ENCODE measurements at regions not wholly inside any gene's neighbourhood (a gene's known extent, or its start where the extent isn't known, plus 50 kb on each side); places are given as distances from the start of the nearest gene placed in this dataset.
"Not testable (repeated sequence)": the region's sequence is repeated elsewhere in the genome, so short reads cannot be mapped to it uniquely, and the experiment has no call there.

DNA sequence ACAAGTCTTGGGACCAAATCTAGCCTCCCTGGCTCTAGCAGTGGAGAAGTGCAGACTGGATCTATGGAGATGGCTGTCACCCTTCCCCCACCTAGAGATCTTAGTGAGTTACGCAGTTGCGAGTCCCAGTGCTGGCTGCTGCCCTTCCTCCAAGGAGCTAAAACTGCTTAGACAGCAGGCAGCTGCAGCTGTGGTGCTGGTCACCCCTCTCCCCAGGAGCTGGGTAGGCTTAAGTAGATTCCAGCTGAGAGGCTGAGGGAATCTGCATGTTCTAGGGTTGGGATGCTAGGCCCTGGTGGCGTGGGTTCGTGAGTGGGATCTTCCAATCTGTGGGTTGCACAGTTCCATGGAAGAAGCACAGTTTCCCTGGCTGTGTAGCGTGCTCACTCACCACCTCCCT, 120.2 kb downstream of the SLC35B3 start:
- CTCF ChIA-PET, result no interaction called here
- no peak for DNase-seq
- WGBS (ENCODE audit: insufficient coverage), result 100% methylated on average over 3 of the region's 5 CpGs
- Histone ChIP-seq H3K36me3 (ENCODE audit: control insufficient read depth in 4 of 4, insufficient read depth in 4 of 4, low read length in 3 of 4) (no peaks in the 10 kb centered on the region), H3K9me3 (ENCODE audit: control extremely low read depth in 1 of 5, control insufficient read depth in 4 of 5, insufficient read depth in 2 of 5, low read depth in 1 of 5, low read length in 4 of 5) (peaks cover 0 to 3% (median 0%) of the 10 kb centered on the region in 5 experiments), H3K4me1 (ENCODE audit: control extremely low read depth in 1 of 4, control insufficient read depth in 4 of 4, insufficient read depth in 4 of 4, low read length in 3 of 4) (no peaks in the 10 kb centered on the region), H3K4me3 (ENCODE audit: control insufficient read depth in 1 of 7, extremely low read depth in 1 of 7, insufficient read depth in 4 of 7, low read depth in 2 of 7, low read length in 6 of 7) (no peak overlapping the region), H3K27ac (ENCODE audit: insufficient read depth in 1 of 2, low read depth in 1 of 2, low read length in 2 of 2, poor library complexity in 1 of 2, severe bottlenecking in 2 of 2) (no peak overlapping the region), H3K27me3 (replicated peaks in 2 of 5; ENCODE audit: control insufficient read depth in 4 of 5, insufficient read depth in 5 of 5, low read length in 4 of 5) (no peaks in the 10 kb centered on the region)
- POLR2A ChIA-PET, result no interaction called here

DNA sequence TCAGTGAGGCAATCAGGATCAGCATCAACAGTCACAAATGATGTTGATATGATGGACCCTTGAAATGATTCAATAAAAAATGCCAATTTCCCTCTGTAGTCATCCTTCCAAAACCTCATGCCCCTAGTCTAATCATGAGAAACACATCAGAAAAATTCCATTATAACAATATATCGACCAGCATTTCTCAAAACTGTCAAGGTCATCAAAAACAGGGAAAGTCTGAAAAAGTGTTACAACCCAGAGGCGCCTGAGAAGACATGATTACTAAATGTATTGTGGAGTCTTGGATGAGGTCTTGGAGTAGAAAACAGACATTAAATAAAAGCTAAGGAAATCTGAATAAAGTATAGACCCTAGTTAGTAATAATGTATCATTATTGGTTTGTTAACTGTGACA, 133.8 kb downstream of the SLC35B3 start:
- Histone ChIP-seq H3K4me3 (ENCODE audit: control insufficient read depth in 1 of 7, extremely low read depth in 1 of 7, insufficient read depth in 4 of 7, low read depth in 2 of 7, low read length in 6 of 7) (no peak overlapping the region), H3K9me3 (ENCODE audit: control extremely low read depth in 1 of 5, control insufficient read depth in 4 of 5, insufficient read depth in 2 of 5, low read depth in 1 of 5, low read length in 4 of 5) (peaks cover 0 to 2% (median 0%) of the 10 kb centered on the region in 5 experiments), H3K27me3 (replicated peaks in 2 of 5; ENCODE audit: control insufficient read depth in 4 of 5, insufficient read depth in 5 of 5, low read length in 4 of 5) (no peaks in the 10 kb centered on the region), H3K27ac (ENCODE audit: insufficient read depth in 1 of 2, low read depth in 1 of 2, low read length in 2 of 2, poor library complexity in 1 of 2, severe bottlenecking in 2 of 2) (no peak overlapping the region), H3K36me3 (ENCODE audit: control insufficient read depth in 4 of 4, insufficient read depth in 4 of 4, low read length in 3 of 4) (no peaks in the 10 kb centered on the region), H3K4me1 (ENCODE audit: control extremely low read depth in 1 of 4, control insufficient read depth in 4 of 4, insufficient read depth in 4 of 4, low read length in 3 of 4) (no peaks in the 10 kb centered on the region)
- CTCF ChIA-PET, result no interaction called here
- no peak for DNase-seq
- 100% methylated on average over 1 of the region's 2 CpGs for WGBS (ENCODE audit: insufficient coverage)
- POLR2A ChIA-PET, result no interaction called here

DNA sequence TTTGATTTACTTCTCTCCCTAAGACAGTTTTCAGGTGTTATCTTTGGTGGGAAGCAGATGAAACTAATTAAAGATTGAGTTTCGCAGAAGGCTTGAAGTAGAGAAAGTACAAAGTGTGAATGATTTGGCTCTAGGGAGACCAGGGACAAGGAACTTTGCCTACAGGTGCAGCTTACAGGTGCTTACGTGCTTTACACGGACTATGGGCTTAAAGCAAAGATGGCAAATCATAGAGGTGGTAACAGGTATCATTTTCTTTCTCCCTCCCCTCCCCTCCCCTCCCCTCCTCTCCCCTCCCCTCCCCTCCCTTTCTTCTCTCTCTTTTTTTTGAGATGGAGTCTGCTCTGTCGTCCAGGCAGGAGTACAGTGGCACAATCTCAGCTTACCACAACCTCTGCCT, 136.3 kb downstream of the SLC35B3 start:
- CTCF ChIA-PET, result no interaction called here
- DNase-seq, result no peak
- Histone ChIP-seq H3K4me3 (ENCODE audit: control insufficient read depth in 1 of 7, extremely low read depth in 1 of 7, insufficient read depth in 4 of 7, low read depth in 2 of 7, low read length in 6 of 7) (no peak overlapping the region), H3K27me3 (replicated peaks in 2 of 5; ENCODE audit: control insufficient read depth in 4 of 5, insufficient read depth in 5 of 5, low read length in 4 of 5) (no peaks in the 10 kb centered on the region), H3K4me1 (ENCODE audit: control extremely low read depth in 1 of 4, control insufficient read depth in 4 of 4, insufficient read depth in 4 of 4, low read length in 3 of 4) (no peaks in the 10 kb centered on the region), H3K36me3 (ENCODE audit: control insufficient read depth in 4 of 4, insufficient read depth in 4 of 4, low read length in 3 of 4) (no peaks in the 10 kb centered on the region), H3K9me3 (ENCODE audit: control extremely low read depth in 1 of 5, control insufficient read depth in 4 of 5, insufficient read depth in 2 of 5, low read depth in 1 of 5, low read length in 4 of 5) (peaks cover 0 to 4% (median 2%) of the 10 kb centered on the region in 5 experiments), H3K27ac (ENCODE audit: insufficient read depth in 1 of 2, low read depth in 1 of 2, low read length in 2 of 2, poor library complexity in 1 of 2, severe bottlenecking in 2 of 2) (no peak overlapping the region)
- POLR2A ChIA-PET, result no interaction called here
- 100% methylated on average over 1 of the region's 4 CpGs for WGBS (ENCODE audit: insufficient coverage)

DNA sequence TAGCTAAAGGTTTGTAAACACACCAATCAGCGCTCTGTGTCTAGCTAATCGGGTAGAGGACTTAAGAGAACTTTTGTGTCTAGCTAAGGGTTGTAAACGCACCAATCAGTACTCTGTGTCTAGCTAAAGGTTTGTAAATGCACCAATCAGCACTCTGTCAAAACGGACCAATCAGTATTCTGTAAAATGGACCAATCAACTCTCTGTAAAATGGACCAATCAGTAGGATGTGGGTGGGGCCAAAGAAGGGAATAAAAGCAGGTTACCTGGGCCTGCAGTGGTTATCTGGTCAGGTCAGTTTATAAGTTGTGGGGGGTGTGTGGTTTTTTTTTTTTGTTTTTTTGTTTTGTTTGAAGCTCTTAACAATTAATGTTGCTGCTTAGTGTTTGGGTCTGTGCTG, 152.4 kb downstream of the SLC35B3 start:
- WGBS (ENCODE audit: insufficient coverage), result 96% methylated on average over 4 of the region's 4 CpGs
- POLR2A ChIA-PET; H3K9me3 ChIP-seq (ENCODE audit: control extremely low read depth in 1 of 5, control insufficient read depth in 4 of 5, insufficient read depth in 2 of 5, low read depth in 1 of 5, low read length in 4 of 5); CTCF ChIA-PET; H3K4me3 ChIP-seq (ENCODE audit: control insufficient read depth in 1 of 7, extremely low read depth in 1 of 7, insufficient read depth in 4 of 7, low read depth in 2 of 7, low read length in 6 of 7); H3K4me1 ChIP-seq (ENCODE audit: control extremely low read depth in 1 of 4, control insufficient read depth in 4 of 4, insufficient read depth in 4 of 4, low read length in 3 of 4); H3K27me3 ChIP-seq (replicated peaks in 2 of 5; ENCODE audit: control insufficient read depth in 4 of 5, insufficient read depth in 5 of 5, low read length in 4 of 5); H3K27ac ChIP-seq (ENCODE audit: insufficient read depth in 1 of 2, low read depth in 1 of 2, low read length in 2 of 2, poor library complexity in 1 of 2, severe bottlenecking in 2 of 2); DNase-seq; H3K36me3 ChIP-seq (ENCODE audit: control insufficient read depth in 4 of 4, insufficient read depth in 4 of 4, low read length in 3 of 4): not testable (repeated sequence)

DNA sequence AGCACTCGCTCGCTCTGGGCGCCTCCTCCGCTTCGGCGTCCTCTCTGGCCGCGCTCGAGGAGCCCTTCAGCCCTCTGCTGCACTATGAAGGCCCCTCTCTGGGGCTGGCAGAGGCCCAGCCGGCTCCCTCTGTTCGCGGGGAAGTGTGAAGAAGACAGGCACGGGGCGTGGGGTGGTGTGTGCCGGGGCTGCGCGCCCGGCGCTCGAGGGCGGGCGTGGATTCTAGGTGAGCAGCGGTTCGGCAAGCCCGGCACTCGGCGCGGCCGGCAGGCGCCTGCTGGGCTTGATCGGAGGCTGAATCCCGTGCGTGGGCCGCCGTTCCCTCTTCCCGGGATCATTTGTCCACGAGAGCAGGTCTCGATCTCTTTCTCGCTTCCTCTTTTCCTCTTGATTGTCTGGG, 153.0 kb downstream of the SLC35B3 start:
- peaks cover 0 to 3% (median 0%) of the 10 kb centered on the region in 5 experiments for H3K27me3 ChIP-seq (replicated peaks in 2 of 5; ENCODE audit: control insufficient read depth in 4 of 5, insufficient read depth in 5 of 5, low read length in 4 of 5)
- POLR2A ChIA-PET, result no interaction called here
- no peaks in the 10 kb centered on the region for H3K36me3 ChIP-seq (ENCODE audit: control insufficient read depth in 4 of 4, insufficient read depth in 4 of 4, low read length in 3 of 4)
- H3K4me1 ChIP-seq (ENCODE audit: control extremely low read depth in 1 of 4, control insufficient read depth in 4 of 4, insufficient read depth in 4 of 4, low read length in 3 of 4), result peaks cover 0 to 7% (median under 1%) of the 10 kb centered on the region in 4 experiments
- DNase-seq, result no peak
- WGBS (ENCODE audit: insufficient coverage), result 99% methylated on average over 39 of the region's 39 CpGs
- no peaks in the 10 kb centered on the region for H3K9me3 ChIP-seq (ENCODE audit: control extremely low read depth in 1 of 5, control insufficient read depth in 4 of 5, insufficient read depth in 2 of 5, low read depth in 1 of 5, low read length in 4 of 5)
- H3K27ac ChIP-seq (ENCODE audit: insufficient read depth in 1 of 2, low read depth in 1 of 2, low read length in 2 of 2, poor library complexity in 1 of 2, severe bottlenecking in 2 of 2), result no peak overlapping the region
- CTCF ChIA-PET, result no interaction called here
- no peak overlapping the region for H3K4me3 ChIP-seq (ENCODE audit: control insufficient read depth in 1 of 7, extremely low read depth in 1 of 7, insufficient read depth in 4 of 7, low read depth in 2 of 7, low read length in 6 of 7)

DNA sequence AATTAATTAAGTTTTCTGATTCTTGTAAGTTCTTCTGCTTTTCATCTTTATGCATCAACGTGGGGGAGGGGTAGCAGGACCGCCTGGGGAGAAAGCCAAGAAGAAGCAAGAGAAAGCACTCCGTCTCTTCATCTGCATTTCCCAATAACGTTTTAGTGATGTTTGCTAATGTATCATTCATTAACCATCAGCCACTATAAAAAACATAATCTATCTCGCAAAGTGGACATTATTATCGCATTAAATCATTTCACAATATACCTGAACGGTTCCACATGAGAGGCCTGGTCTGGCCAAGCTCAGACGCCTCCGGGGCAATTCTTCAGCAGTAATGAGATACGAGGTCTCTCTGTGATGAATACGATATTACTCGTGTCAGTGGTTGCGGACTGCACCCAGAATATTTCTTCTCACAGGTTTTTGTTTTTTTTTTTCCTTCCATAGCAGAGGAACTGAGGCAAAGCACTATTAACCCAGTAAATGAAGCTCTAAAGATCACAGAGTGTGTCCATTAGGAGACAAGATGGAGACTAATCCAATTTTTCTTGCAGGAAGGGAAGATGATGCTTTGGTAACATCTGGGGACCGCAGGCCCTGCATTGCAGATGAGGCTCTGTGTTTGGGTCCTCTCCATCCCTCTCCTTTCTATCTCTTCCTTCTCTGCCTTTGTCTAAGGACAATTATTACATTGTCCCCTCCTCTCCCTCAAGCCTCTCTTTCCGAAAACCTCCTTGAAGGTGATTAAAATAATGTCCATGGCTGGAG, 156.1 kb downstream of the SLC35B3 start:
- no peak overlapping the region for H3K27ac ChIP-seq (ENCODE audit: insufficient read depth in 1 of 2, low read depth in 1 of 2, low read length in 2 of 2, poor library complexity in 1 of 2, severe bottlenecking in 2 of 2)
- 95% methylated on average over 10 of the region's 15 CpGs for WGBS (ENCODE audit: insufficient coverage)
- DNase-seq, result no peak
- H3K4me1 ChIP-seq (ENCODE audit: control extremely low read depth in 1 of 4, control insufficient read depth in 4 of 4, insufficient read depth in 4 of 4, low read length in 3 of 4), result peaks cover 0 to 7% (median under 1%) of the 10 kb centered on the region in 4 experiments
- peaks cover 0 to 3% (median 0%) of the 10 kb centered on the region in 5 experiments for H3K27me3 ChIP-seq (replicated peaks in 2 of 5; ENCODE audit: control insufficient read depth in 4 of 5, insufficient read depth in 5 of 5, low read length in 4 of 5)
- no peak overlapping the region for H3K4me3 ChIP-seq (ENCODE audit: control insufficient read depth in 1 of 7, extremely low read depth in 1 of 7, insufficient read depth in 4 of 7, low read depth in 2 of 7, low read length in 6 of 7)
- CTCF ChIA-PET, result no interaction called here
- H3K9me3 ChIP-seq (ENCODE audit: control extremely low read depth in 1 of 5, control insufficient read depth in 4 of 5, insufficient read depth in 2 of 5, low read depth in 1 of 5, low read length in 4 of 5), result no peaks in the 10 kb centered on the region
- no peaks in the 10 kb centered on the region for H3K36me3 ChIP-seq (ENCODE audit: control insufficient read depth in 4 of 4, insufficient read depth in 4 of 4, low read length in 3 of 4)
- POLR2A ChIA-PET, result no interaction called here

DNA sequence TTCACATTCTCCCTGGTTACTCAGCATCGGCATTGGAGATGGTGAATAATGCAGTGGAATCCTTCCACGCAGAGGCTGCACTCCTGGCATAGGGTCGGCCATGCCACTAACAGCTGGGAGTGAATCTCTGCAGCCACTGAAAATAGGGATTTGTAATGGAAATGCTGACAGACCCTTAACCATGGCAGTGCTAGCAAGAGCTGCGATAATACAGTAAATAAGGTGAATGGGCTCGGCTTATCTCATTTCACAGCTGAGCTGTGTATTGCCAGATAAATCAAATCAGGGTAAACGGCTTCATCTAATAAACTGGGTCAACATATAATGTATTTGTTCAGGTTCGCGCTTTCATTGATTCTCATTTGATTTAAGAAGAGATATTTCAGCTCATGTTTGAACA, 156.8 kb downstream of the SLC35B3 start:
- DNase-seq, result no peak
- H3K4me3 ChIP-seq (ENCODE audit: control insufficient read depth in 1 of 7, extremely low read depth in 1 of 7, insufficient read depth in 4 of 7, low read depth in 2 of 7, low read length in 6 of 7), result peak overlapping the region in 1 of 7 experiments; percentile 2
- peaks cover 0 to 3% (median 0%) of the 10 kb centered on the region in 5 experiments for H3K27me3 ChIP-seq (replicated peaks in 2 of 5; ENCODE audit: control insufficient read depth in 4 of 5, insufficient read depth in 5 of 5, low read length in 4 of 5)
- peaks cover 0 to 7% (median under 1%) of the 10 kb centered on the region in 4 experiments for H3K4me1 ChIP-seq (ENCODE audit: control extremely low read depth in 1 of 4, control insufficient read depth in 4 of 4, insufficient read depth in 4 of 4, low read length in 3 of 4)
- WGBS (ENCODE audit: insufficient coverage), result 89% methylated on average over 6 of the region's 8 CpGs
- ChIA-PET POLR2A (no interaction called here), CTCF (no interaction called here)
- no peak overlapping the region for H3K27ac ChIP-seq (ENCODE audit: insufficient read depth in 1 of 2, low read depth in 1 of 2, low read length in 2 of 2, poor library complexity in 1 of 2, severe bottlenecking in 2 of 2)
- no peaks in the 10 kb centered on the region for H3K36me3 ChIP-seq (ENCODE audit: control insufficient read depth in 4 of 4, insufficient read depth in 4 of 4, low read length in 3 of 4)
- H3K9me3 ChIP-seq (ENCODE audit: control extremely low read depth in 1 of 5, control insufficient read depth in 4 of 5, insufficient read depth in 2 of 5, low read depth in 1 of 5, low read length in 4 of 5), result no peaks in the 10 kb centered on the region
